ENCODE measurements at regions not wholly inside any gene's neighbourhood (a gene's known extent, or its start where the extent isn't known, plus 50 kb on each side); places are given as distances from the start of the nearest gene placed in this dataset.
"Not testable (repeated sequence)": the region's sequence is repeated elsewhere in the genome, so short reads cannot be mapped to it uniquely, and the experiment has no call there.

GRCh38 chr14:88092529-88092928 lies 87.6 kb downstream of the GPR65 start:
- no peak overlapping the region for H3K4me3 ChIP-seq (ENCODE audit: low read depth, low read length)
- DNase-seq (ENCODE audit: low read depth) = no peak
- no peak for TF ChIP-seq CTCF (IDR thresholded peaks at IDR 0.05; ENCODE audit: insufficient read depth, low read depth, low read length, missing control alignments)

- no peak overlapping the region for H3K4me3 ChIP-seq (ENCODE audit: low read depth, low read length)
- DNase-seq (ENCODE audit: low read depth) = no peak
- no peak for TF ChIP-seq CTCF (IDR thresholded peaks at IDR 0.05; ENCODE audit: insufficient read depth, low read depth, low read length, missing control alignments)
These were observed 90.9 kb downstream of the GPR65 start for GRCh38 chr14:88095791-88096190.

GRCh38 chr14:88098163-88098562 lies 93.2 kb downstream of the GPR65 start:
- no peak overlapping the region for H3K4me3 ChIP-seq (ENCODE audit: low read depth, low read length)
- no peak for DNase-seq (ENCODE audit: low read depth)
- TF ChIP-seq CTCF (IDR thresholded peaks at IDR 0.05; ENCODE audit: insufficient read depth, low read depth, low read length, missing control alignments) = no peak

GRCh38 chr14:88104710-88105109 lies 99.8 kb downstream of the GPR65 start:
- no peak for DNase-seq (ENCODE audit: low read depth)
- no peak for TF ChIP-seq CTCF (IDR thresholded peaks at IDR 0.05; ENCODE audit: insufficient read depth, low read depth, low read length, missing control alignments)
- no peak overlapping the region for H3K4me3 ChIP-seq (ENCODE audit: low read depth, low read length)

- no peak overlapping the region for H3K4me3 ChIP-seq (ENCODE audit: low read depth, low read length)
- TF ChIP-seq CTCF (IDR thresholded peaks at IDR 0.05; ENCODE audit: insufficient read depth, low read depth, low read length, missing control alignments) = no peak
- no peak for DNase-seq (ENCODE audit: low read depth)
These were observed 101.4 kb downstream of the GPR65 start for GRCh38 chr14:88106377-88106776.

- not testable (repeated sequence) for H3K4me3 ChIP-seq (ENCODE audit: low read depth, low read length); DNase-seq (ENCODE audit: low read depth)
These were observed 122.7 kb downstream of the GPR65 start for GRCh38 chr14:88127669-88128068.

- DNase-seq (ENCODE audit: low read depth) = no peak
- no peak for TF ChIP-seq CTCF (IDR thresholded peaks at IDR 0.05; ENCODE audit: insufficient read depth, low read depth, low read length, missing control alignments)
- H3K4me3 ChIP-seq (ENCODE audit: low read depth, low read length) = no peak overlapping the region
These were observed 123.9 kb downstream of the GPR65 start for GRCh38 chr14:88128816-88129215.

Measured in GM12865 (cell line).